ENCODE measurements at regions not wholly inside any gene's neighbourhood (a gene's known extent, or its start where the extent isn't known, plus 50 kb on each side); places are given as distances from the start of the nearest gene placed in this dataset.

GRCh38 chr3:107297597-107297996, 79.6 kb upstream of the CCDC54 start:
- TF ChIP-seq, protein P1, sequence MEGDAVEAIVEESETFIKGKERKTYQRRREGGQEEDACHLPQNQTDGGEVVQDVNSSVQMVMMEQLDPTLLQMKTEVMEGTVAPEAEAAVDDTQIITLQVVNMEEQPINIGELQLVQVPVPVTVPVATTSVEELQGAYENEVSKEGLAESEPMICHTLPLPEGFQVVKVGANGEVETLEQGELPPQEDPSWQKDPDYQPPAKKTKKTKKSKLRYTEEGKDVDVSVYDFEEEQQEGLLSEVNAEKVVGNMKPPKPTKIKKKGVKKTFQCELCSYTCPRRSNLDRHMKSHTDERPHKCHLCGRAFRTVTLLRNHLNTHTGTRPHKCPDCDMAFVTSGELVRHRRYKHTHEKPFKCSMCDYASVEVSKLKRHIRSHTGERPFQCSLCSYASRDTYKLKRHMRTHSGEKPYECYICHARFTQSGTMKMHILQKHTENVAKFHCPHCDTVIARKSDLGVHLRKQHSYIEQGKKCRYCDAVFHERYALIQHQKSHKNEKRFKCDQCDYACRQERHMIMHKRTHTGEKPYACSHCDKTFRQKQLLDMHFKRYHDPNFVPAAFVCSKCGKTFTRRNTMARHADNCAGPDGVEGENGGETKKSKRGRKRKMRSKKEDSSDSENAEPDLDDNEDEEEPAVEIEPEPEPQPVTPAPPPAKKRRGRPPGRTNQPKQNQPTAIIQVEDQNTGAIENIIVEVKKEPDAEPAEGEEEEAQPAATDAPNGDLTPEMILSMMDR (conservative IDR thresholded peaks at IDR 0.05; ENCODE audit: low read length) = no peak
- no peak for TF ChIP-seq EZH2phosphoT487 (IDR thresholded peaks at IDR 0.05; ENCODE audit: borderline replicate concordance)
- no peak overlapping the region for H3K4me2 ChIP-seq (ENCODE audit: low read depth, low read length, poor library complexity, severe bottlenecking)
- no peaks in the 10 kb centered on the region for H3K79me2 ChIP-seq (ENCODE audit: insufficient read depth, low read length)
- no peaks in the 10 kb centered on the region for H3K9me3 ChIP-seq (ENCODE audit: insufficient read depth, low read depth, low read length)
- H3K9ac ChIP-seq (ENCODE audit: low read depth, low read length, poor library complexity, severe bottlenecking) = no peak overlapping the region
- H3K4me3 ChIP-seq (ENCODE audit: low read length, poor library complexity, severe bottlenecking) = no peak overlapping the region
- H3K27me3 ChIP-seq (ENCODE audit: insufficient read depth, low read length, poor library complexity, severe bottlenecking) = no peaks in the 10 kb centered on the region
- H3K4me1 ChIP-seq (ENCODE audit: insufficient read depth, low read length, poor library complexity, severe bottlenecking) = no peaks in the 10 kb centered on the region
- no peaks in the 10 kb centered on the region for H3K36me3 ChIP-seq (ENCODE audit: insufficient read depth, low read length)
- no peaks in the 10 kb centered on the region for H3K9me2 ChIP-seq (replicated peaks; ENCODE audit: low read depth, low read length)
- H2AFZ ChIP-seq (ENCODE audit: low read length) = no peak overlapping the region
- H3F3A ChIP-seq (ENCODE audit: low read depth) = no peaks in the 10 kb centered on the region
- H4K20me1 ChIP-seq (ENCODE audit: insufficient read depth, low read length, poor library complexity, severe bottlenecking) = no peaks in the 10 kb centered on the region

GRCh38 chr3:107307205-107307604, 70.0 kb upstream of the CCDC54 start:
- no peak overlapping the region for H3K4me2 ChIP-seq (ENCODE audit: low read depth, low read length, poor library complexity, severe bottlenecking)
- TF ChIP-seq EZH2phosphoT487 (IDR thresholded peaks at IDR 0.05; ENCODE audit: borderline replicate concordance) = no peak
- TF ChIP-seq, protein P1 (conservative IDR thresholded peaks at IDR 0.05; ENCODE audit: low read length) = no peak
- H3K4me1 ChIP-seq (ENCODE audit: insufficient read depth, low read length, poor library complexity, severe bottlenecking) = peaks cover 11% of the 10 kb centered on the region
- H3K79me2 ChIP-seq (ENCODE audit: insufficient read depth, low read length) = no peaks in the 10 kb centered on the region
- no peaks in the 10 kb centered on the region for H3K36me3 ChIP-seq (ENCODE audit: insufficient read depth, low read length)
- no peaks in the 10 kb centered on the region for H3K27me3 ChIP-seq (ENCODE audit: insufficient read depth, low read length, poor library complexity, severe bottlenecking)
- H2AFZ ChIP-seq (ENCODE audit: low read length) = no peak overlapping the region
- H3F3A ChIP-seq (ENCODE audit: low read depth) = no peaks in the 10 kb centered on the region
- no peak overlapping the region for H3K4me3 ChIP-seq (ENCODE audit: low read length, poor library complexity, severe bottlenecking)
- H4K20me1 ChIP-seq (ENCODE audit: insufficient read depth, low read length, poor library complexity, severe bottlenecking) = no peaks in the 10 kb centered on the region
- H3K9me3 ChIP-seq (ENCODE audit: insufficient read depth, low read depth, low read length) = no peaks in the 10 kb centered on the region
- H3K9ac ChIP-seq (ENCODE audit: low read depth, low read length, poor library complexity, severe bottlenecking) = no peak overlapping the region
- H3K9me2 ChIP-seq (replicated peaks; ENCODE audit: low read depth, low read length) = peaks cover 4% of the 10 kb centered on the region; the same call in 1 of the 2 replicates

DNA sequence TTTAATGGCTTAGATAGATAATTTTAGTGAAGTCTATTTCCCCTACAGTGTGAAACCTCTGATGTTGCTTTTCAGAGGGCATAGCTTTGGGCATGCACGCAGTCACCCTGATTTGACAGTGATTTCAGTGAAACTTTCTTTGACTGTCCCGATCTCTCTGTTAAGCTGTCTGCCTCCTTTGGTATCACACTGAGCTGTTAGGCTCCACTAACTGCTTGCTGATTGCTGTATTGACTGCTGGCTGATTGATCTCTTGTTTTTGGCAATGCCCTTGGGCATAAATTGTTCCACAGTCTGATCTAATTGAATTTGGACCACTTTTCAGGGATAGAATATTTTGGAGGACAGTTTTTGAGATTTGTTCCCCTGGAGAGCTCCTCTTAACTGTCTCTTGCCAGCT, 68.5 kb upstream of the CCDC54 start:
- no peak for TF ChIP-seq EZH2phosphoT487 (IDR thresholded peaks at IDR 0.05; ENCODE audit: borderline replicate concordance)
- TF ChIP-seq, protein P1 (conservative IDR thresholded peaks at IDR 0.05; ENCODE audit: low read length) = no peak

More for the DNA sequence above, 68.5 kb upstream of the CCDC54 start:
- Histone ChIP-seq H3K9ac (ENCODE audit: low read depth, low read length, poor library complexity, severe bottlenecking) (no peak overlapping the region), H3K36me3 (ENCODE audit: insufficient read depth, low read length) (no peaks in the 10 kb centered on the region), H3K4me3 (ENCODE audit: low read length, poor library complexity, severe bottlenecking) (no peak overlapping the region), H2AFZ (ENCODE audit: low read length) (no peak overlapping the region), H3K27me3 (ENCODE audit: insufficient read depth, low read length, poor library complexity, severe bottlenecking) (no peaks in the 10 kb centered on the region), H3K79me2 (ENCODE audit: insufficient read depth, low read length) (no peaks in the 10 kb centered on the region), H3K9me2 (replicated peaks; ENCODE audit: low read depth, low read length) (peaks cover 4% of the 10 kb centered on the region; the same call in 1 of the 2 replicates), H4K20me1 (ENCODE audit: insufficient read depth, low read length, poor library complexity, severe bottlenecking) (no peaks in the 10 kb centered on the region), H3K9me3 (ENCODE audit: insufficient read depth, low read depth, low read length) (no peaks in the 10 kb centered on the region), H3K4me1 (ENCODE audit: insufficient read depth, low read length, poor library complexity, severe bottlenecking) (peaks cover 11% of the 10 kb centered on the region), H3K4me2 (ENCODE audit: low read depth, low read length, poor library complexity, severe bottlenecking) (no peak overlapping the region), H3F3A (ENCODE audit: low read depth) (no peaks in the 10 kb centered on the region)
